SU-DHL-6 (cell line): ENCODE measurements at regions not wholly inside any gene's neighbourhood (a gene's known extent, or its start where the extent isn't known, plus 50 kb on each side); places are given as distances from the start of the nearest gene placed in this dataset.
"Not testable (repeated sequence)": the region's sequence is repeated elsewhere in the genome, so short reads cannot be mapped to it uniquely, and the experiment has no call there.

Source experiments
- EZH2phosphoT487 ChIP-seq: fragments of 200-600 bp; sonication (generic), shearing (Covaris generic); conservative IDR thresholded peaks from 2 replicates; pipeline ENCODE4 v1.6.1; 2018; ENCODE audit warnings: mild to moderate bottlenecking, antibody characterized with exemption, low read length, moderate library complexity, mixed read lengths
- TF ChIP-seq, protein P1 (sequence below): fragments of 200-600 bp; sonication (generic); IDR thresholded peaks from one replicate; pipeline ENCODE4 v1.5.1; 2017; ENCODE audit warnings: antibody characterized with exemption, mild to moderate bottlenecking, low read length, moderate library complexity; ENCODE audit not compliant: insufficient read depth, poor library complexity, severe bottlenecking

DNA sequence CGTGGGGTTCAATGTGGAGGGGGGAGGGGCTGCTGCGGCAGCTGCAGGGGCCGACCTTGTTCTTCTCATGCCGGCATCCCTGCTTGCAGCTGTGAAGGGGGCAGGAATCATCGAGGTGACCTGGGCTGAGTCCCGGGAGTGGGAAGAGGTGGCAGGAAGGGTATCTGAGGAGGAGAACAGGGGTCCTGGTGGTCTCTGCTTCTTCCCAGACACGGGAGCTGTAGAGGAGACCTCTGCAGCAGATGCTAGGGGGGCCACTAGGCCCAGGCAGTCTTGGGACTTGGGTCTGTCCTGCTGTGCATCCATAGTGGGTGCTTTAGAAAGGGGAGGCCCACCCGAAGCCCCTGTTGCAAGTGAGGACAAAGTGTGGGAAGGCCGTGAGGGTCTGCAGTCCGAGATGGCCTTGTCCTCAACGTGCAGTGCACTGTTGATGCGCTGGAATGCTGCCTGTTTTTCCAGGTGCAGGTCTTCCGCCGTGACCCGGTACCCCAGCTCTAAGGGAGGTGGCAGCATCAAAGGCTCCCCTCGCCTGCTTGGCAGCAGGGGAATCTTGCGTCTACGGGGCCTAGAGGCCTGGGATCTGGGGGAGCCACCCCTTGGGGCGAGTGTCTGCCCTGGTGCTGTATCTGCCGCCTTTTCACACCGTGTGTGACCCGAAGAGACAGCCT, 1370.0 kb downstream of the CDH12 start:
- TF ChIP-seq, protein P1, sequence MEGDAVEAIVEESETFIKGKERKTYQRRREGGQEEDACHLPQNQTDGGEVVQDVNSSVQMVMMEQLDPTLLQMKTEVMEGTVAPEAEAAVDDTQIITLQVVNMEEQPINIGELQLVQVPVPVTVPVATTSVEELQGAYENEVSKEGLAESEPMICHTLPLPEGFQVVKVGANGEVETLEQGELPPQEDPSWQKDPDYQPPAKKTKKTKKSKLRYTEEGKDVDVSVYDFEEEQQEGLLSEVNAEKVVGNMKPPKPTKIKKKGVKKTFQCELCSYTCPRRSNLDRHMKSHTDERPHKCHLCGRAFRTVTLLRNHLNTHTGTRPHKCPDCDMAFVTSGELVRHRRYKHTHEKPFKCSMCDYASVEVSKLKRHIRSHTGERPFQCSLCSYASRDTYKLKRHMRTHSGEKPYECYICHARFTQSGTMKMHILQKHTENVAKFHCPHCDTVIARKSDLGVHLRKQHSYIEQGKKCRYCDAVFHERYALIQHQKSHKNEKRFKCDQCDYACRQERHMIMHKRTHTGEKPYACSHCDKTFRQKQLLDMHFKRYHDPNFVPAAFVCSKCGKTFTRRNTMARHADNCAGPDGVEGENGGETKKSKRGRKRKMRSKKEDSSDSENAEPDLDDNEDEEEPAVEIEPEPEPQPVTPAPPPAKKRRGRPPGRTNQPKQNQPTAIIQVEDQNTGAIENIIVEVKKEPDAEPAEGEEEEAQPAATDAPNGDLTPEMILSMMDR: not testable (repeated sequence)
- TF ChIP-seq EZH2phosphoT487: not testable (repeated sequence)
